Thoracic aorta (tissue), 2 donors: ENCODE measurements at regions not wholly inside any gene's neighbourhood (a gene's known extent, or its start where the extent isn't known, plus 50 kb on each side); places are given as distances from the start of the nearest gene placed in this dataset.

Source experiments
- ATAC-seq: fragments of 150-250 bp; one replicate; pipeline ENCODE4 v1.8.0; 2017; ENCODE audit warnings: low read depth; ENCODE audit not compliant: insufficient number of reproducible peaks, low FRiP score
- DNase-seq: peaks from one replicate; pipeline ENCODE4 v3.0.0-alpha.2; 2020; ENCODE audit warnings: low spot score
- H3K27ac ChIP-seq, 2 donors: fragments of 200-600 bp; sonication (generic); 1 replicate in 1 of 2; 2 replicates in 1 of 2; pipeline ENCODE4 v1.5.1; 2016; ENCODE audit warnings: mild to moderate bottlenecking in 2 of 2, moderate library complexity in 2 of 2
- H3K27me3 ChIP-seq: fragments of 200-600 bp; sonication (generic); replicated peaks from 2 replicates; pipeline ENCODE4 v1.6.0; 2016; ENCODE audit warnings: mild to moderate bottlenecking; ENCODE audit not compliant: insufficient read depth
- H3K36me3 ChIP-seq: fragments of 200-600 bp; sonication (generic); one replicate; pipeline ENCODE4 v1.5.1; 2016
- H3K4me1 ChIP-seq, 2 donors: fragments of 200-600 bp; sonication (generic); 1 replicate in 1 of 2; 2 replicates in 1 of 2; pipeline versions ENCODE4 v1.5.1 to v1.6.0; 2016; ENCODE audit warnings: low read depth in 2 of 2, mild to moderate bottlenecking in 1 of 2; ENCODE audit not compliant: control insufficient read depth in 1 of 2
- H3K4me3 ChIP-seq: fragments of 200-600 bp; sonication (generic); 2 replicates; pipeline ENCODE4 v1.5.1; 2016; ENCODE audit warnings: mild to moderate bottlenecking
- H3K9me3 ChIP-seq: fragments of 200-600 bp; sonication (generic); 2 replicates; pipeline ENCODE4 v1.5.1; 2016
- CTCF ChIP-seq: fragments of 200-600 bp; sonication (generic); IDR thresholded peaks from one replicate; pipeline ENCODE4 v1.5.1; 2019; ENCODE audit warnings: antibody characterized with exemption

GRCh38 chr17:77828749-77829539 is 129.6 kb upstream of the TNRC6C start:
- Histone ChIP-seq H3K36me3 (no peaks in the 10 kb centered on the region), H3K27me3 (no peaks in the 10 kb centered on the region), H3K4me1 (peaks cover 25 to 48% of the 10 kb centered on the region in 2 donors), H3K9me3 (no peaks in the 10 kb centered on the region), H3K4me3 (no peak overlapping the region), H3K27ac (peak overlapping the region; percentile 94 to 98)
- ATAC-seq (no peak), DNase-seq (no peak)
- no peak for TF ChIP-seq CTCF

GRCh38 chr17:77829843-77830799 is 128.4 kb upstream of the TNRC6C start:
- H3K4me3 ChIP-seq = peak overlapping the region; percentile 30
- peak overlapping the region; percentile 94 to 98 for H3K27ac ChIP-seq
- H3K36me3 ChIP-seq = no peaks in the 10 kb centered on the region
- ATAC-seq (peak; percentile 75), DNase-seq (peak; percentile 59)
- no peaks in the 10 kb centered on the region for H3K27me3 ChIP-seq
- H3K4me1 ChIP-seq = peaks cover 32 to 51% of the 10 kb centered on the region in 2 donors
- no peaks in the 10 kb centered on the region for H3K9me3 ChIP-seq
- no peak for TF ChIP-seq CTCF

- no peak for DNase-seq
- no peaks in the 10 kb centered on the region for H3K9me3 ChIP-seq
- ATAC-seq = no peak
- peak overlapping the region; percentile 30 for H3K4me3 ChIP-seq
- peaks cover 32 to 56% of the 10 kb centered on the region in 2 donors for H3K4me1 ChIP-seq
- no peak for TF ChIP-seq CTCF
- H3K27ac ChIP-seq = peak overlapping the region; percentile 94 to 98
- H3K27me3 ChIP-seq = no peaks in the 10 kb centered on the region
- no peaks in the 10 kb centered on the region for H3K36me3 ChIP-seq
These were observed 127.6 kb upstream of the TNRC6C start for GRCh38 chr17:77830816-77831473.

GRCh38 chr17:77831474-77832179 is 126.9 kb upstream of the TNRC6C start:
- peaks cover 32 to 56% of the 10 kb centered on the region in 2 donors for H3K4me1 ChIP-seq
- H3K4me3 ChIP-seq = peak overlapping the region; percentile 30
- H3K27ac ChIP-seq = peak overlapping the region; percentile 94 to 98
- no peaks in the 10 kb centered on the region for H3K9me3 ChIP-seq
- no peak for DNase-seq
- TF ChIP-seq CTCF = no peak
- H3K36me3 ChIP-seq = no peaks in the 10 kb centered on the region
- no peak for ATAC-seq
- no peaks in the 10 kb centered on the region for H3K27me3 ChIP-seq
